Esophagus muscularis mucosa (tissue), 3 donors: ENCODE measurements at regions not wholly inside any gene's neighbourhood (a gene's known extent, or its start where the extent isn't known, plus 50 kb on each side); places are given as distances from the start of the nearest gene placed in this dataset.
"Not testable (repeated sequence)": the region's sequence is repeated elsewhere in the genome, so short reads cannot be mapped to it uniquely, and the experiment has no call there.

Source experiments
- POLR2A ChIP-seq: fragments of 450-650 bp; IDR thresholded peaks from one replicate; pipeline ENCODE4 v1.6.1; 2017; ENCODE audit warnings: antibody characterized with exemption, moderate library complexity, mild to moderate bottlenecking, low read depth
- TF ChIP-seq, protein P1 (sequence below), 3 experiments: fragments of 200-600 bp in 2 of 3; fragments of 450-650 bp in 1 of 3; sonication (generic) in 2 of 3; IDR thresholded peaks; one replicate each; pipeline ENCODE4 v1.5.1; 2017 to 2019; ENCODE audit warnings: antibody characterized with exemption in 3 of 3, mild to moderate bottlenecking in 2 of 3, moderate library complexity in 1 of 3

GRCh38 chr16:16549710-16550109, 170.8 kb downstream of the NPIPA7 start:
- TF ChIP-seq POLR2A, result not testable (repeated sequence)
- TF ChIP-seq, protein P1, sequence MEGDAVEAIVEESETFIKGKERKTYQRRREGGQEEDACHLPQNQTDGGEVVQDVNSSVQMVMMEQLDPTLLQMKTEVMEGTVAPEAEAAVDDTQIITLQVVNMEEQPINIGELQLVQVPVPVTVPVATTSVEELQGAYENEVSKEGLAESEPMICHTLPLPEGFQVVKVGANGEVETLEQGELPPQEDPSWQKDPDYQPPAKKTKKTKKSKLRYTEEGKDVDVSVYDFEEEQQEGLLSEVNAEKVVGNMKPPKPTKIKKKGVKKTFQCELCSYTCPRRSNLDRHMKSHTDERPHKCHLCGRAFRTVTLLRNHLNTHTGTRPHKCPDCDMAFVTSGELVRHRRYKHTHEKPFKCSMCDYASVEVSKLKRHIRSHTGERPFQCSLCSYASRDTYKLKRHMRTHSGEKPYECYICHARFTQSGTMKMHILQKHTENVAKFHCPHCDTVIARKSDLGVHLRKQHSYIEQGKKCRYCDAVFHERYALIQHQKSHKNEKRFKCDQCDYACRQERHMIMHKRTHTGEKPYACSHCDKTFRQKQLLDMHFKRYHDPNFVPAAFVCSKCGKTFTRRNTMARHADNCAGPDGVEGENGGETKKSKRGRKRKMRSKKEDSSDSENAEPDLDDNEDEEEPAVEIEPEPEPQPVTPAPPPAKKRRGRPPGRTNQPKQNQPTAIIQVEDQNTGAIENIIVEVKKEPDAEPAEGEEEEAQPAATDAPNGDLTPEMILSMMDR (IDR thresholded peaks at IDR 0.05), result not testable (repeated sequence)
